Esophagus (tissue), 2 donors: ENCODE measurements at regions not wholly inside any gene's neighbourhood (a gene's known extent, or its start where the extent isn't known, plus 50 kb on each side); places are given as distances from the start of the nearest gene placed in this dataset.
"Not testable (repeated sequence)": the region's sequence is repeated elsewhere in the genome, so short reads cannot be mapped to it uniquely, and the experiment has no call there.

ENCODE experiments used
- H3K27ac ChIP-seq, 2 donors: one replicate each; pipeline ENCODE4 v1.5.1; 2013; ENCODE audit warnings: low read depth in 2 of 2, mild to moderate bottlenecking in 2 of 2, inconsistent platforms in 1 of 2, low read length in 1 of 2, moderate library complexity in 1 of 2
- H3K27me3 ChIP-seq, 2 donors: one replicate each; pipeline ENCODE4 v1.6.1; 2013; ENCODE audit warnings: low read length in 2 of 2, control low read depth in 1 of 2, mild to moderate bottlenecking in 1 of 2; ENCODE audit not compliant: insufficient read depth in 2 of 2, control insufficient read depth in 1 of 2
- H3K36me3 ChIP-seq, 2 donors: one replicate each; pipeline ENCODE4 v1.6.1; 2013; ENCODE audit warnings: low read length in 1 of 2; ENCODE audit not compliant: control insufficient read depth in 2 of 2, insufficient read depth in 2 of 2
- H3K4me1 ChIP-seq, 2 donors: one replicate each; pipeline ENCODE4 v1.6.1; 2013; ENCODE audit warnings: low read length in 1 of 2; ENCODE audit not compliant: control insufficient read depth in 2 of 2, insufficient read depth in 2 of 2
- H3K4me3 ChIP-seq, 2 donors: one replicate each; pipeline ENCODE4 v1.5.1; 2013; ENCODE audit warnings: low read length in 2 of 2, mild to moderate bottlenecking in 2 of 2, low read depth in 1 of 2, moderate library complexity in 1 of 2
- H3K9me3 ChIP-seq, 2 donors: one replicate each; pipeline ENCODE4 v1.6.1; 2013; ENCODE audit warnings: mild to moderate bottlenecking in 2 of 2, low read depth in 1 of 2, low read length in 1 of 2, moderate library complexity in 1 of 2; ENCODE audit not compliant: control insufficient read depth in 2 of 2, insufficient read depth in 1 of 2
- WGBS, 2 donors: extraction: QIAGEN DNeasy Blood & Tissue Kit; methylation state at CpG; one replicate each; pipeline ENCODE4 v1.1.7; 2013; 5-methylcytosine and 5-hydroxymethylcytosine counted together
- donor health status: healthy with polysubstance abuse.
- donor health status: Bipolar disorder and iron deficiency.

DNA sequence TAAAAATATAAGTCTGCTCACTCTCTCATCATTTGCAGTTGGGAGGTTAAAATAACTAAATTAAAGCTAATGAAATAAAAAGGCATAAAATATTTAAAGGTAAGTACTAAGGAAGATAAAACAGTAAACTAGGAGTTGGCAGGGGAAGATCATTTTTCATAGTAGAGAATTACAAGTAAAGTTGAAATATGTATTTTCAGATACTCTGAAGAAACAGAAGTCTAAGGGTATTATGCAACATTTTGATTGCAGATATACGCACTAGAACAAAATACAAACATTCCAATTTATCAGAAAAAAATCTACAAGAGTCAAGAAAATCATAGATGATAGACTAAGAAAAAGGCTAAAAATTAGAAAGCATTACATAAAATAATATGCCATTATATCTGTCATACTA is 167.6 kb upstream of the CTAGE1 start:
- Histone ChIP-seq H3K27me3 (no peaks in the 10 kb centered on the region), H3K36me3 (no peaks in the 10 kb centered on the region), H3K9me3 (no peaks in the 10 kb centered on the region), H3K27ac (no peak overlapping the region), H3K4me1 (no peaks in the 10 kb centered on the region), H3K4me3 (no peak overlapping the region)
- 65 to 88% methylated on average over 1 of the region's 1 CpG for WGBS, 2 donors

- H3K4me3 ChIP-seq: no peak overlapping the region
- no peaks in the 10 kb centered on the region for H3K4me1 ChIP-seq
- H3K9me3 ChIP-seq: no peaks in the 10 kb centered on the region
- WGBS, 2 donors: 61 to 80% methylated on average over 2 of the region's 2 CpGs
- no peak overlapping the region for H3K27ac ChIP-seq
- no peaks in the 10 kb centered on the region for H3K36me3 ChIP-seq
- H3K27me3 ChIP-seq: no peaks in the 10 kb centered on the region
These were observed 168.1 kb upstream of the CTAGE1 start for GRCh38 chr18:22585821-22586220.

- WGBS, 2 donors: 32 to 41% methylated on average over 1 of the region's 1 CpG
- no peak overlapping the region for H3K4me3 ChIP-seq
- no peak overlapping the region for H3K27ac ChIP-seq
- no peaks in the 10 kb centered on the region for H3K27me3 ChIP-seq
- H3K4me1 ChIP-seq: no peaks in the 10 kb centered on the region
- H3K9me3 ChIP-seq: no peaks in the 10 kb centered on the region
- H3K36me3 ChIP-seq: no peaks in the 10 kb centered on the region
These were observed 173.5 kb upstream of the CTAGE1 start for GRCh38 chr18:22591222-22591621.

DNA sequence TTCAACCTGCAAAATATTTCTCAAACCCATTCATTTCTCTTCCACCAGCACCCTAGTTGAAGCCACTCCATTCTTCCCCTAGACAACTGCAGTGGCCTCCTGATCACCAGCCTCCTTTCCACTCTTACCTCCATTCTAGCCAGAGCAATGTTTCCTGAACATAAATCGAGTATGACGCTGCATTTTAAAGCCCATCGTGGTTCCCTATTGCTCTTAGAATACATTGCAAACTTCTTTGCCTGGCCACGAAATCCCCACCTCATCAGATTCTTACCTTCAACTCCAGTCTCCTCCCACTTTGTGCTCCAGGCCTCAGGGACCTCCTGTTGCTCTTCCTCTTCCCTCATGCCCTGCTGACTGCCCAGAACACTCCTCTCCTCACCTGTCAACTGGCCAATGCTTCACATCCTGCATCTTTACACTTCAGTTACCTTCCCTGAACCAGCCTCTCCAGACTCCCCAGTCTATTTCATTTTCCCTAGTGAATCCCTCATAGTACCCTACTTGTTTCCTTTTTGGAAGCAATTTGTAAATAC is 176.5 kb upstream of the CTAGE1 start:
- H3K27ac ChIP-seq: no peak overlapping the region
- H3K4me1 ChIP-seq: no peaks in the 10 kb centered on the region
- H3K4me3 ChIP-seq: no peak overlapping the region
- WGBS, 2 donors: 65 to 82% methylated on average over 4 of the region's 4 CpGs
- no peaks in the 10 kb centered on the region for H3K36me3 ChIP-seq
- no peaks in the 10 kb centered on the region for H3K9me3 ChIP-seq
- no peaks in the 10 kb centered on the region for H3K27me3 ChIP-seq

DNA sequence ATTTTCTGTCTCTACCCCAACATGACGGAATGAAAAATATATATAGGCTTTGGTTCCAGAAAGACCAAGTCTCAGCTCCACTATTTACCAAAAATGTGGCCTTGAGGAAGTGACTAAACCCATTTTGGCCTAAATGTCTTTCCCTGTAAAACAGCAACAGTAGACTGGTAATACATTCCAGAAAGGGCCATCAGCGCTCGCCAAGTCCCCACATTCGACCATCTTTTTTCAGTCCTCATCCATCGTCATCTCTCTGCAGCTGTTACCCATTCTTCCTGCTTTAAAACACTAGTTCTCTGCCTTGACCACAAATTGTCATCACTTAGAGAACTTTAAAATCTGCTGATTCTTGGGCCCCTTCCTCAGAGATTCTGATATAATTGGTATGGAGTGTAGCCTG is 183.8 kb upstream of the CTAGE1 start:
- H3K9me3 ChIP-seq: no peaks in the 10 kb centered on the region
- no peaks in the 10 kb centered on the region for H3K4me1 ChIP-seq
- no peak overlapping the region for H3K4me3 ChIP-seq
- no peak overlapping the region for H3K27ac ChIP-seq
- no peaks in the 10 kb centered on the region for H3K36me3 ChIP-seq
- peaks cover 0 to 2% of the 10 kb centered on the region in 2 donors for H3K27me3 ChIP-seq
- 93 to 95% methylated on average over 5 of the region's 5 CpGs for WGBS, 2 donors

DNA sequence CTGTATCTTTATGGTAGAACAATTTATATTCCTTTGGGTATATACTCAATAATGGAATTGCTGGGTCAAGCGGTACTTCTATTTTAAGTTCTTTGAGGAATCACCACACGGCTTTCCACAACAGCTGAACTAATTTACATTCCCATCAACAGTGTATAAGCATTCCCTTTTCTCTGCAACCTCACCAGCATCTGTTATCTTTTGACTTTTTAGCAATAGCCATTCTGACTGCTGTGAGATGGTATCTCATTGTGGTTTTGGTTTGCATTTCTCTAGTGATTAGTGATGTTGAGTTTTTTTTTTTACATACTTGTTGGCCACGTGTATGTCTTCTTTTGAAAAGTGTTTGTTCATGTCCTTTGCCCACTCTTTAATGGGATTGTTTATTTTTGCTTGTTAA is 184.7 kb upstream of the CTAGE1 start:
- not testable (repeated sequence) for H3K9me3 ChIP-seq, H3K4me1 ChIP-seq, H3K36me3 ChIP-seq, H3K27ac ChIP-seq, H3K4me3 ChIP-seq, H3K27me3 ChIP-seq
- WGBS, 2 donors: 64% methylated on average over 3 of the region's 3 CpGs

DNA sequence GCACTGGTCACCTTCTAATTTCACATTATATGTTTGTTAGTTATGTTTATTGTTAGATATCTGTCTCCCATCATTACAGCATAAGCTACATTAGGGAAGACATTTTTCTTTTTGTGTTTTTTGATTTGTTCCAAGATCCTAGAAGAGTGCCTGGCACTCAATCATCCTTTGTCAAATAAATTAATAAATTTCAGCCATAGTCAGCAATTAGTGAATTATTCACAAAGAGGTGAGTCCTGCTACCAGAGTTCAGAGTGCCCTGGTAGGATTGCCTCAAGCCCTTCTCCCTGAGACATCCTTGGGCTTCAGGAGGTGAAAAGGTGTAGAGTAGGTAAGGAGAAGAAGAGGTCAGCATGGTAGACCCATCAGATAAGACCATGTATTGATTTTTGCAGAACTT is 186.2 kb upstream of the CTAGE1 start:
- H3K27ac ChIP-seq: no peak overlapping the region
- no peaks in the 10 kb centered on the region for H3K9me3 ChIP-seq

DNA sequence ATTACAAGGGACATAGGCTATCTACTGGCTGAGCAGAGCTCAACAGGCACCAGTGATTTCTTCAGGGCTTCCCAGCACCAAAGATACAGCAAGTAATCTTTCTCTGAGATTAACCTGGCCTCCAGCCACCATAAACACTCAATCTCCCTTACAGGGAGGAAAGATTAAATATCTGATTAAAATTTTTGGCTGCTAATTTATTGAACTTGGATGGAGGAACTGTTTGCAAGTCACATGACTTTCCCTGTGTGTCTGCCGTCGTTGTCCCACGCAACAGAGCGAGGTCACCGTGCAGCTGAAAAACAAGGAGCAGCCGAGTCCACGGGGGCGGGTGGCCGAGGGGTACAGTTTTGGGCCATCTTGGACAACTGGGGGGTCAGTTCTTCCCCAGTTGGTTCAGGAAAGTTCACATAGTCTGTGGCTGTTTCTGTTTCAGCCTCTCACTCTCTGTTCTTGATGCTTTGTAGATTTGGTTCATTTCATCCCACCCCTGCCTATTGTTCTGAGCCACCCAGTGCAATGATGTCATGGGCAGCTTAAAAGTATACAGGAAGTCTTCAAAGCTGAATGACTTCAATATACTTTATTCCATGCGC is 186.8 kb upstream of the CTAGE1 start:
- H3K4me3 ChIP-seq: no peak overlapping the region
- no peak overlapping the region for H3K27ac ChIP-seq
- WGBS, 2 donors: 54 to 59% methylated on average over 10 of the region's 10 CpGs

More for the DNA sequence above, 186.2 kb upstream of the CTAGE1 start:
- Histone ChIP-seq H3K27me3 (peaks cover 0 to 2% of the 10 kb centered on the region in 2 donors), H3K4me3 (no peak overlapping the region), H3K4me1 (no peaks in the 10 kb centered on the region), H3K36me3 (no peaks in the 10 kb centered on the region)

DNA sequence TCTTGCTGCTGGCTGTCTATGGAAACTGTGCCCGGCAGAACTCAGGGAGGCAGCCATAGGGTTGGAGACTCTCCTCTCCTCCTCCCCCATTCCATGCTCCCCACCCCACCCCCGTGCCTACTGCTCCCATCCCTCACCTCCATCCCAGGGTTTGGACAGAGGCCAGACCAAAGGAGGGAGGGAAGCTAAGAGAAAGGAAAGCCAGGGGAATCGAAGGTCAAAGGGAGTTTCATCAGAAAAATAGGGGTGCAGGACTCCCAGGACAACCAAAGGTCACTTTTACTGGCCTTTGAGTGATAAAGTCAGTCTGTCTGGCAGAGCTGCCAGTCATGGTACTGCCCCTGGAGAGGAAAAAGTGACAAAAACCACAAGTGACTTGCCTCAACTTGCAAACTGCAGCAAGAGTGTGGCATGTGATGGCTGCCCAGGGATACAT is 187.3 kb upstream of the CTAGE1 start:
- Histone ChIP-seq H3K4me3 (no peak overlapping the region), H3K36me3 (no peaks in the 10 kb centered on the region), H3K27ac (no peak overlapping the region), H3K9me3 (no peaks in the 10 kb centered on the region), H3K4me1 (peaks cover 0 to 2% of the 10 kb centered on the region in 2 donors), H3K27me3 (peaks cover 0 to 2% of the 10 kb centered on the region in 2 donors)
- 42 to 49% methylated on average over 3 of the region's 3 CpGs for WGBS, 2 donors

More for the DNA sequence above, 186.8 kb upstream of the CTAGE1 start:
- Histone ChIP-seq H3K27me3 (peaks cover 0 to 2% of the 10 kb centered on the region in 2 donors), H3K4me1 (no peaks in the 10 kb centered on the region), H3K9me3 (no peaks in the 10 kb centered on the region), H3K36me3 (no peaks in the 10 kb centered on the region)

DNA sequence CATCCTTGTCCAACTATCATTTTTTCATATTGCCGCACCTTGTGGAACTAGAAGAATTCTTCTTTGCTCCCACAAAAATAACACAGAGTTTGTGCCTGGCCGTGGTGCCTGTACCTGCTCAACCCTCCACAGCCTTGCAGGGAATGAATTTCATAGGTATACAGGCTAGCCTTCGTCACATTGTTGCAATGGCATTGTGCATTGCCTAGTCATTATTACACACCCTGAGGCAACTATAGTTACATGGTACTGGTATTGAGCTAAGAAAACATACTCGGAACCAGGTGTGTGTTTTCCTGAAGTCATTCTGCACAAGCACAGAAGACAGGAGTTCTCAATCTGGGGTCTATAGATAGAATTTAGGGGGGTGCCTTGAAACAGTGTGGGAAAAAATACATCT is 188.0 kb upstream of the CTAGE1 start:
- H3K4me3 ChIP-seq: no peak overlapping the region
- H3K9me3 ChIP-seq: no peaks in the 10 kb centered on the region
- H3K27me3 ChIP-seq: peaks cover 0 to 2% of the 10 kb centered on the region in 2 donors
- peaks cover 0 to 2% of the 10 kb centered on the region in 2 donors for H3K4me1 ChIP-seq
- no peak overlapping the region for H3K27ac ChIP-seq
- no peaks in the 10 kb centered on the region for H3K36me3 ChIP-seq
- WGBS, 2 donors: 60 to 71% methylated on average over 4 of the region's 4 CpGs
